ENCODE measurements at regions not wholly inside any gene's neighbourhood (a gene's known extent, or its start where the extent isn't known, plus 50 kb on each side); places are given as distances from the start of the nearest gene placed in this dataset.

DNA sequence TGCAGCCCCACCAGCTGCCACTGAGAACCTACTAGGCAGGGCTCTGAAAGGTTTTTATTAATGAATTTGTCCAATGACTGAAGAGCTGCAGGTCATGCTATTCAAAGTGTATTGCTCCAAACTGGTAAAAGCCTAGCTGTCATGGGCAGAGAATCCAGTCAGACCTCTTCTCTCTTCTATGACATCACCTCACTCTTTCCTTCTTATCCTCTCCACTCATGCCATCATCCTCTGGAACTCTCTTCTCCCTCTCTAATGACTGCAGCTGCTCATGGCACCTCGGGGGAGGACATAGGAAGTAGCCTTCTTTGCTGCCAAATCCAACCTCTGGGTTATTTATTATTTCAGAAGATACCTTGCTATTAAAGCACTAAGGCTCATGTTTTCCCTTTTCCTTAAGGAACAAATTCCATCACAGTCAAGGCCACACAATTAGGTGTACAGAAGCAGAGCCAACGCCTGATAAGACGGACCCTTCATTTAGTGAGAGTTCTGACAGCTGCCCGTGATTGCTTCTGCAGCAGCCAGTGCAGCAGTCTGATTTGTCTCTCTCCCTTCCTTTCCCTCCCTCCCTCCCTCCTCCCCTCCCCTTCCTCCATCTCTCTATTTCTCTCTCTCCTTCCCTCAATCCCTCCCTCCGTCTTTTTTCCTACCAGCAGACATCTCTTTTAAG, 87.0 kb upstream of the ONECUT1 start:
- Histone ChIP-seq H3K4me1 (ENCODE audit: insufficient read depth, low read length) (no peaks in the 10 kb centered on the region), H3K27me3 (ENCODE audit: insufficient read depth, low read length, poor library complexity) (no peaks in the 10 kb centered on the region), H2AFZ (ENCODE audit: low read depth, low read length) (no peak overlapping the region), H4K20me1 (ENCODE audit: insufficient read depth, low read length) (no peaks in the 10 kb centered on the region), H3K4me2 (ENCODE audit: insufficient read depth, low read length) (no peak overlapping the region), H3K4me3 (ENCODE audit: low read depth in 1 of 2, low read length in 2 of 2) (no peak overlapping the region), H3K9me3 (ENCODE audit: insufficient read depth, low read length, severe bottlenecking) (no peaks in the 10 kb centered on the region), H3K79me2 (ENCODE audit: insufficient read depth, low read length) (no peaks in the 10 kb centered on the region), H3K27ac (ENCODE audit: low read length) (no peak overlapping the region), H3K9ac (ENCODE audit: low read depth, low read length) (no peak overlapping the region), H3K36me3 (ENCODE audit: insufficient read depth, low read length) (no peaks in the 10 kb centered on the region)
- DNase-seq (no peak), ATAC-seq (ENCODE audit: insufficient read depth, low read depth) (no peak)
- TF ChIP-seq EZH2 (IDR thresholded peaks at IDR 0.05; ENCODE audit: borderline replicate concordance, low read depth, low read length, severe bottlenecking) (no peak), CTCF (IDR thresholded peaks at IDR 0.05; ENCODE audit: borderline replicate concordance, extremely low read depth, low read length, poor library complexity, severe bottlenecking) (no peak)

DNA sequence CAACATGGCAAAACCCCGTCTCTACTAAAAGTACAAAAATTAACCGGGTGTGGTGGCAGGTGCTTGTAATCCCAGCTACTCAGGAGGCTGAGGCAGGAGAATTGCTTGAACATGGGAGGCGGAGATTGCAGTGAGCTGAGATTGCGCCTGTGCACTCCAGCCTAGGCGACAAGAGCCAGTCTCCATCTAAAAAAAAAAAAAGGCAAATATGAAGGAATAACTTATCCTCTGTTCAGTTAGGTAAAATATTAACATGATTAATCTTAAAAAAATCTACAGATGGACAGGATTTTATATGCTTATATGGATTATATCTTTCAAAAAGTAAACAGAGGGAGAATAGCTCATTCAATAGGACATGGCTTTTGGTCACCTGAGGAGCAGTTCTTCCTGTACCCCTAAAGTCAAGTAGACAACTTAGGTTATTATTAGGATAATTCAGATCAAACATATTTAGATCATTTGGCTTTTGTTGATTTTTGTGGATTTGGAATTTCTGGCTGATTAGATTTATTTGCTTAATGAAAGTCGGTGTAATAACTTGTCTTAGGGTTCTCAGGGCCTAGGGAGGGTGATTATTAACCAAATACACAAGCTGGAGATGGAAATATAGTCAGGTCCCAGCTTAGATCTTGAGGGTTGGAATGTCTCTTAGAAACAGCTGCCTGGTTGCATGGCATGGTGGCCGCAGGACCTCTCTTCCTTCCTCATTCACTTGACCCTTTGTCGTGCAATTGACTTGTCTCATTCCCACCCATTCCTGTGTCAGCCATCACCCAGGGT, 82.1 kb upstream of the ONECUT1 start:
- H2AFZ ChIP-seq (ENCODE audit: low read depth, low read length), result no peak overlapping the region
- no peaks in the 10 kb centered on the region for H3K27me3 ChIP-seq (ENCODE audit: insufficient read depth, low read length, poor library complexity)
- no peaks in the 10 kb centered on the region for H3K9me3 ChIP-seq (ENCODE audit: insufficient read depth, low read length, severe bottlenecking)
- H3K9ac ChIP-seq (ENCODE audit: low read depth, low read length), result no peak overlapping the region
- H3K4me2 ChIP-seq (ENCODE audit: insufficient read depth, low read length), result no peak overlapping the region
- H3K79me2 ChIP-seq (ENCODE audit: insufficient read depth, low read length), result no peaks in the 10 kb centered on the region
- H4K20me1 ChIP-seq (ENCODE audit: insufficient read depth, low read length), result no peaks in the 10 kb centered on the region
- DNase-seq (no peak), ATAC-seq (ENCODE audit: insufficient read depth, low read depth) (no peak)
- H3K36me3 ChIP-seq (ENCODE audit: insufficient read depth, low read length), result no peaks in the 10 kb centered on the region
- TF ChIP-seq EZH2 (IDR thresholded peaks at IDR 0.05; ENCODE audit: borderline replicate concordance, low read depth, low read length, severe bottlenecking) (no peak), CTCF (IDR thresholded peaks at IDR 0.05; ENCODE audit: borderline replicate concordance, extremely low read depth, low read length, poor library complexity, severe bottlenecking) (no peak)
- no peaks in the 10 kb centered on the region for H3K4me1 ChIP-seq (ENCODE audit: insufficient read depth, low read length)
- no peak overlapping the region for H3K27ac ChIP-seq (ENCODE audit: low read length)
- H3K4me3 ChIP-seq (ENCODE audit: low read depth in 1 of 2, low read length in 2 of 2), result no peak overlapping the region

DNA sequence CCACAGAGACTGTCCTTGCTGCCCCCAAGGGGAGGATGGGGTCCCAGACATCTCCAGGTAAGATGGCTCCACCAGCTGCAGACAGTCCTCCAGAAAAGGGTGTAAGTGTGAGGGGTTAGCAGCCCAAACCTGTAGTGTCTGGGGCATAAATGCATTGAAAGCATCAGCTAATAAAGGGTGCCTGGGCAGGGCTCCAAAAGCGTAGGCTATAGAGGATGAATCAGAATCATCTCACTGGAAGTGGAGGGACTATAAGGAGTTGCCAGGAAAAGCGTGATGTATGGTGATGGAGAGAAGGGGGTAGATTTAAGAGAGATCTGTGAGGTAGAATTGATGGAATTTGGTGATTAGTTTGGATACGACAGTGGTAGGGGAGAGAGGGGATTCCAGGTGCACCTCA, 79.9 kb upstream of the ONECUT1 start:
- no peak overlapping the region for H3K4me2 ChIP-seq (ENCODE audit: insufficient read depth, low read length)
- H3K79me2 ChIP-seq (ENCODE audit: insufficient read depth, low read length), result no peaks in the 10 kb centered on the region
- H3K9ac ChIP-seq (ENCODE audit: low read depth, low read length), result no peak overlapping the region
- H2AFZ ChIP-seq (ENCODE audit: low read depth, low read length), result no peak overlapping the region
- H3K4me3 ChIP-seq (ENCODE audit: low read depth in 1 of 2, low read length in 2 of 2), result no peak overlapping the region
- no peak for ATAC-seq (ENCODE audit: insufficient read depth, low read depth)
- H3K9me3 ChIP-seq (ENCODE audit: insufficient read depth, low read length, severe bottlenecking), result no peaks in the 10 kb centered on the region
- H3K36me3 ChIP-seq (ENCODE audit: insufficient read depth, low read length), result no peaks in the 10 kb centered on the region
- H4K20me1 ChIP-seq (ENCODE audit: insufficient read depth, low read length), result no peaks in the 10 kb centered on the region
- no peaks in the 10 kb centered on the region for H3K4me1 ChIP-seq (ENCODE audit: insufficient read depth, low read length)
- no peak for DNase-seq
- no peaks in the 10 kb centered on the region for H3K27me3 ChIP-seq (ENCODE audit: insufficient read depth, low read length, poor library complexity)
- TF ChIP-seq CTCF (IDR thresholded peaks at IDR 0.05; ENCODE audit: borderline replicate concordance, extremely low read depth, low read length, poor library complexity, severe bottlenecking) (no peak), EZH2 (IDR thresholded peaks at IDR 0.05; ENCODE audit: borderline replicate concordance, low read depth, low read length, severe bottlenecking) (no peak)
- H3K27ac ChIP-seq (ENCODE audit: low read length), result no peak overlapping the region
